AG04450 (cell line): ENCODE measurements at regions not wholly inside any gene's neighbourhood (a gene's known extent, or its start where the extent isn't known, plus 50 kb on each side); places are given as distances from the start of the nearest gene placed in this dataset.

Experiments
- CTCF ChIA-PET: fragments of 300-600, 350-600 bp; formaldehyde crosslinking; extraction: SDS; loops from one replicate; lab custom pipeline; 2022; ENCODE audit warnings: antibody characterized with exemption, inconsistent platforms; lab: Charles Lee
- POLR2A ChIA-PET: fragments of 350-600 bp; formaldehyde crosslinking; extraction: SDS; loops from one replicate; lab custom pipeline; 2021; ENCODE audit warnings: antibody characterized with exemption, inconsistent platforms; lab: Yijun Ruan, JAX
- DNase-seq: peaks from one replicate; pipeline ENCODE4 v3.0.0-alpha.2; 2011; ENCODE audit warnings: low read depth, low spot score
- H3K27ac ChIP-seq: one replicate; pipeline ENCODE4 v1.5.1; 2012; ENCODE audit warnings: low read depth, low read length, control low read depth
- H3K27me3 ChIP-seq: one replicate; pipeline ENCODE4 v1.6.0; 2012; ENCODE audit warnings: low read length; ENCODE audit not compliant: control insufficient read depth, insufficient read depth
- H3K4me3 ChIP-seq: 2 replicates; pipeline ENCODE4 v1.5.1; 2011; ENCODE audit warnings: mild to moderate bottlenecking, low read depth, low read length, control low read depth
- H3K9me3 ChIP-seq: 2 replicates; pipeline ENCODE4 v1.5.1; 2012; ENCODE audit warnings: low read length; ENCODE audit not compliant: control insufficient read depth, insufficient read depth
- TF ChIP-seq, protein P1 (sequence below): IDR thresholded peaks from 2 replicates; pipeline ENCODE4 v1.5.1; 2011; ENCODE audit warnings: low read depth, low read length, control low read depth, inconsistent platforms

DNA sequence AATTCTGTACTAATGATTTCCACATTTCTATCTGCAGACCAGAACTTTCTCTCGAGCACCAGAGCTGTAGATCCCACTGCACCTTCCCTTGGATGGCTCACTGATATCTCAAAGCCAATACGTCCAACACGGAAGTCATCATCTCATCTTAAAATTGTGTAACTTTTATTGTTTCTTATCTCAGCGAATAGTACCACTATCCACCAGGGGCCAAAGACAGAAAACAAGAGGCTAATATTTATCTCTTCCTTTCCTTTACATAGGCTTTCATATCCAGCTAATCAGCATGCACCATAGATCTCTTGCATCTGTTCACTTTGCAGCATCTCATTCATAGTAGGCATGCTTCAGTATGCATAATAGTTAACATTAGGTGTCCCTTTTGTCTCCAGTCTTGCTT is 303.6 kb downstream of the PTPRC start:
- H3K9me3 ChIP-seq, result no peaks in the 10 kb centered on the region
- CTCF ChIA-PET, result no interaction called here
- no peak for DNase-seq
- no peak overlapping the region for H3K4me3 ChIP-seq
- POLR2A ChIA-PET, result no interaction called here
- TF ChIP-seq, protein P1, sequence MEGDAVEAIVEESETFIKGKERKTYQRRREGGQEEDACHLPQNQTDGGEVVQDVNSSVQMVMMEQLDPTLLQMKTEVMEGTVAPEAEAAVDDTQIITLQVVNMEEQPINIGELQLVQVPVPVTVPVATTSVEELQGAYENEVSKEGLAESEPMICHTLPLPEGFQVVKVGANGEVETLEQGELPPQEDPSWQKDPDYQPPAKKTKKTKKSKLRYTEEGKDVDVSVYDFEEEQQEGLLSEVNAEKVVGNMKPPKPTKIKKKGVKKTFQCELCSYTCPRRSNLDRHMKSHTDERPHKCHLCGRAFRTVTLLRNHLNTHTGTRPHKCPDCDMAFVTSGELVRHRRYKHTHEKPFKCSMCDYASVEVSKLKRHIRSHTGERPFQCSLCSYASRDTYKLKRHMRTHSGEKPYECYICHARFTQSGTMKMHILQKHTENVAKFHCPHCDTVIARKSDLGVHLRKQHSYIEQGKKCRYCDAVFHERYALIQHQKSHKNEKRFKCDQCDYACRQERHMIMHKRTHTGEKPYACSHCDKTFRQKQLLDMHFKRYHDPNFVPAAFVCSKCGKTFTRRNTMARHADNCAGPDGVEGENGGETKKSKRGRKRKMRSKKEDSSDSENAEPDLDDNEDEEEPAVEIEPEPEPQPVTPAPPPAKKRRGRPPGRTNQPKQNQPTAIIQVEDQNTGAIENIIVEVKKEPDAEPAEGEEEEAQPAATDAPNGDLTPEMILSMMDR, result no peak
- no peaks in the 10 kb centered on the region for H3K27me3 ChIP-seq
- H3K27ac ChIP-seq, result no peak overlapping the region

DNA sequence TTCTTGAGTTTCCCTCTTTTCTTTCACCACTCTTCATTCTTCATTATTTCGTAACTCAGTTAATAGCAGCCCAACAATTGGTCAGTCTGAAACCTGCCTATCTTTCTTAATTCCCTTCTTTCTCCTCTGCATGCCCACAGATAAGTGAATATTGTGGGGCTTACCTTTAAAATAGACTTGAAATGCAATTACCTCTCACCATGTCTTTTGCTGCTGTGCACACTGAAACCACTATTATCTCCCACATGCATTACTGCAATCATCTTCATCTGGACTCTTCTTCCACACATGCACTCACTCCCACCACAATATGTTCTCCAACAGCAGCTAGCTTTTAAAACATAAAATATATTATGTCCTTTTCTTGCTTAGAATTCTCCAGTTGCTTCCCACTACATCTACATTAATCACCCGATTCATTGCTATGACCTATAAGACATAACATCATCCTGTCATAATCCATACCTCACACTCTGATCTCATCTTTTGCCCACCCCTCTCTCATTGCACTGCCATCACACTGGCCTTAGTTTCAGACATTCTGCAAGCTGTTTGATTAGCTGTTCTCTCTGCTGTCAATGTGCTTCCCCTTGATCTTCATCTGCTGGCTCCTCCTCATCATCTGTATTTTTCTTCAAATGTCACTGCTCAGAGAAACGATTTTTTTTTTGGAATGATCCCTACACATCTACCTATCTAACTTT is 304.8 kb downstream of the PTPRC start:
- Histone ChIP-seq H3K27me3 (no peaks in the 10 kb centered on the region), H3K4me3 (no peak overlapping the region), H3K27ac (no peak overlapping the region), H3K9me3 (no peaks in the 10 kb centered on the region)
- DNase-seq, result no peak
- ChIA-PET CTCF (interaction anchor here (0.6 kb wide), 1 partner anchor 609 kb away, joined by 3 read pairs; no protein-coding TSS in a partner anchor), POLR2A (no interaction called here)
- TF ChIP-seq, protein P1, result no peak

DNA sequence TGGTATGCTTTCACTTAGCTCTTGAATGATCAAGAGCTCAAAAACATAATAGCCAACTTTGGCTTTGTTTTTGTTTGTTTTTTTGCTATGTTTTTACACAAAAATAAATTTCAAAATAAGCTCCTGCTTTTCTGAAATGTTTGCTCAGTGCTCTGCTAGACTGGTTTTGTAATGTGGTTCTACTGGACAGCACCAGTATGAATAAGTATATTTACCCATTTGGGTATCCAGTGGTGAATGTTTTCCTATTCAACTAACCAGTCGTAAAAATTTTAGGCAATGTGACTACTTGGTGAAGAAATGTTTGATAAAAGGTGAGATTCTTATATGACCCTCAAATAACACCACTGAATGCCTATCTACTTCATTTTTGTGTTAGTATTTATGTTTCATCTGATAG is 308.6 kb downstream of the PTPRC start:
- ChIA-PET CTCF (no interaction called here), POLR2A (no interaction called here)
- no peak for DNase-seq
- Histone ChIP-seq H3K4me3 (no peak overlapping the region), H3K27ac (no peak overlapping the region), H3K9me3 (peaks cover 2% of the 10 kb centered on the region; the same call in 1 of the 2 replicates), H3K27me3 (no peaks in the 10 kb centered on the region)
- TF ChIP-seq, protein P1, result no peak

DNA sequence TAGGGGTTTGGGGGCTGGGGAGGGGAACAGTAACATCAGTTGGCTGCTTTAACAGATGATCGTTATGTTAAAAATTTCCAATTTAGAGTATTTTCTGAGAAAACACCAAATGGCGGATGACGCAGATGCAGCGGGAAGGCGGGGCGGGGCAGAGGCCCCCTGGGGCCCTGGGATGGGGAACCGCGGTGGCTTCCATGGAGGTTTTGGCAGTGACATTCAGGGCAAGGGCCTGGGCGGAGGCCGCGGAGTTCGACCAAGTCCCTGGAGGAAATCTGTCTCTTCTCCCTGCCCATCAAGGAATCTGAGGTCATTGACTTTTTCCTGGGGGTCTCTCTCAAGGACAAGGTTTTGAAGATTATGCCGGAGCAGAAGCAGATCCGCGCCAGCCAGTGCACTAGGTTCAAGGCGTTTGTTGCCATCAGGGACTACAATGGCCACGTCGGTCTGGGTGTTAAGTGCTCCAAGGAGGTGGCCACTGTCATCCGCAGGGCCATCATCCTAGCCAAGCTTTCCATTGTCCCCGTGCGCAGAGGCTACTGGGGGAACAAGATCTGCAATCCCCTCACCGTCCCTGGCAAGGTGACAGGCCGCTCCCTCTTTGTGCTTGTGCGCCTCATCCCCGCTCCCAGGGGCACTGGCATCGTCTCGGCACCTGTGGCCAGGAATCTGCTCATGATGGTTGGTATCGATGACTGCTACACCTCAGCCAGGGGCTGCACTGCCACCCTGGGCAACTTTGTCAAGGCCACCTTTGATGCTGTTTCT is 310.2 kb downstream of the PTPRC start:
- peaks cover 2% of the 10 kb centered on the region; the same call in 1 of the 2 replicates for H3K9me3 ChIP-seq
- TF ChIP-seq, protein P1, result no peak
- no peak overlapping the region for H3K27ac ChIP-seq
- ChIA-PET POLR2A (no interaction called here), CTCF (no interaction called here)
- no peaks in the 10 kb centered on the region for H3K27me3 ChIP-seq
- no peak overlapping the region for H3K4me3 ChIP-seq
- no peak for DNase-seq

DNA sequence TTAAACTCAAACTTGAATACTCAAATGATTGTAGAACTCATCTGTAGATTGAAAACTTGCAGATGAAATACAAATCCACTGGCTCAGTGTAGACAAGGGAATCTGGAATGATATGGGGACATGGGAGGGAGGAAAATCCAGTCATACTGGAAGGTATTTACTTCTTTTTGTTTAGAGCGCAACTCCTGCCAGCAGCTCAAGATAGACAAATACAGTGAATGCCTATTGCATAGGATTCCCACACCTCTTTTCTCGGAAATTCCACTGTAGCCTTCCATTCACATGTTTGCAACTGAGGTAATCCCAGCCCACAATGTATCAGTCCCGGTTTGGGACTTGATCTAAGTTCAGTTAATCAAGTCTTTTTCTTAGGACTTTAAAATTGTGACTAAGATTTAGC is 311.2 kb downstream of the PTPRC start:
- ChIA-PET CTCF (no interaction called here), POLR2A (no interaction called here)
- Histone ChIP-seq H3K27me3 (no peaks in the 10 kb centered on the region), H3K4me3 (no peak overlapping the region), H3K9me3 (peaks cover 2% of the 10 kb centered on the region; the same call in 1 of the 2 replicates), H3K27ac (no peak overlapping the region)
- TF ChIP-seq, protein P1, result no peak
- DNase-seq, result no peak
